HCT116 (cell line): ENCODE measurements at regions not wholly inside any gene's neighbourhood (a gene's known extent, or its start where the extent isn't known, plus 50 kb on each side); places are given as distances from the start of the nearest gene placed in this dataset.

ENCODE experiments used
- EZH2 ChIP-seq: fragments of 200-600 bp; sonication (generic); IDR thresholded peaks from 2 replicates; pipeline ENCODE4 v1.6.1; 2017; ENCODE audit warnings: antibody characterized with exemption, mixed run types
- EZH2phosphoT487 ChIP-seq: fragments of 200-600 bp; IDR thresholded peaks from 2 replicates; pipeline ENCODE4 v1.6.1; 2018; ENCODE audit warnings: antibody characterized with exemption, borderline replicate concordance
- JUND ChIP-seq: IDR thresholded peaks from 2 replicates; pipeline ENCODE4 v1.6.1; 2012
- POLR2A ChIP-seq: IDR thresholded peaks from 2 replicates; pipeline ENCODE4 v1.7.0; 2011; ENCODE audit warnings: borderline replicate concordance; ENCODE audit not compliant: insufficient read depth, insufficient read length; ENCODE audit errors: extremely low read depth
- RAD21 ChIP-seq: IDR thresholded peaks from 2 replicates; pipeline ENCODE4 v1.6.1; 2012; ENCODE audit warnings: low read depth, mild to moderate bottlenecking
- SIN3A ChIP-seq: IDR thresholded peaks from 2 replicates; pipeline ENCODE4 v1.6.1; 2012; ENCODE audit warnings: low read depth
- YY1 ChIP-seq: IDR thresholded peaks from 2 replicates; pipeline ENCODE4 v1.6.1; 2011; ENCODE audit warnings: low read length, low read depth, moderate library complexity, mild to moderate bottlenecking; ENCODE audit not compliant: insufficient replicate concordance; ENCODE audit errors: extremely low read depth
- TF ChIP-seq, protein P1 (sequence below), 3 experiments: fragments of 200-600 bp in 1 of 3; sonication (generic) in 1 of 3; IDR thresholded peaks in 2 of 3; conservative IDR thresholded peaks in 1 of 3; 2 replicates each; pipeline ENCODE4 v1.5.1; 2012 to 2017; ENCODE audit warnings: low read depth in 2 of 3, low read length in 2 of 3, antibody characterized with exemption in 1 of 3, borderline replicate concordance in 1 of 3, control low read depth in 1 of 3, mild to moderate bottlenecking in 1 of 3, mixed read lengths in 1 of 3, mixed run types in 1 of 3, moderate library complexity in 1 of 3; ENCODE audit not compliant: insufficient read depth in 1 of 3
- TF ChIP-seq, protein P2 (sequence below): IDR thresholded peaks from 2 replicates; pipeline ENCODE4 v1.6.1; 2012
- TF ChIP-seq, protein P3 (sequence below): IDR thresholded peaks from 2 replicates; pipeline ENCODE4 v1.6.1; 2012; ENCODE audit warnings: low read depth

- no peak for TF ChIP-seq POLR2A
- TF ChIP-seq SIN3A = no peak
- no peak for TF ChIP-seq YY1
- no peak for TF ChIP-seq EZH2
- TF ChIP-seq, protein P1, sequence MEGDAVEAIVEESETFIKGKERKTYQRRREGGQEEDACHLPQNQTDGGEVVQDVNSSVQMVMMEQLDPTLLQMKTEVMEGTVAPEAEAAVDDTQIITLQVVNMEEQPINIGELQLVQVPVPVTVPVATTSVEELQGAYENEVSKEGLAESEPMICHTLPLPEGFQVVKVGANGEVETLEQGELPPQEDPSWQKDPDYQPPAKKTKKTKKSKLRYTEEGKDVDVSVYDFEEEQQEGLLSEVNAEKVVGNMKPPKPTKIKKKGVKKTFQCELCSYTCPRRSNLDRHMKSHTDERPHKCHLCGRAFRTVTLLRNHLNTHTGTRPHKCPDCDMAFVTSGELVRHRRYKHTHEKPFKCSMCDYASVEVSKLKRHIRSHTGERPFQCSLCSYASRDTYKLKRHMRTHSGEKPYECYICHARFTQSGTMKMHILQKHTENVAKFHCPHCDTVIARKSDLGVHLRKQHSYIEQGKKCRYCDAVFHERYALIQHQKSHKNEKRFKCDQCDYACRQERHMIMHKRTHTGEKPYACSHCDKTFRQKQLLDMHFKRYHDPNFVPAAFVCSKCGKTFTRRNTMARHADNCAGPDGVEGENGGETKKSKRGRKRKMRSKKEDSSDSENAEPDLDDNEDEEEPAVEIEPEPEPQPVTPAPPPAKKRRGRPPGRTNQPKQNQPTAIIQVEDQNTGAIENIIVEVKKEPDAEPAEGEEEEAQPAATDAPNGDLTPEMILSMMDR (IDR thresholded peaks at IDR 0.05 in 2 of 3, conservative IDR thresholded peaks at IDR 0.05 in 1 of 3; ENCODE audit: borderline replicate concordance in 1 of 3, insufficient read depth in 1 of 3, low read depth in 2 of 3, low read length in 2 of 3) = no peak
- no peak for TF ChIP-seq JUND
- TF ChIP-seq EZH2phosphoT487 = no peak
- TF ChIP-seq, protein P2, sequence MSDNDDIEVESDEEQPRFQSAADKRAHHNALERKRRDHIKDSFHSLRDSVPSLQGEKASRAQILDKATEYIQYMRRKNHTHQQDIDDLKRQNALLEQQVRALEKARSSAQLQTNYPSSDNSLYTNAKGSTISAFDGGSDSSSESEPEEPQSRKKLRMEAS = no peak
- TF ChIP-seq, protein P3, sequence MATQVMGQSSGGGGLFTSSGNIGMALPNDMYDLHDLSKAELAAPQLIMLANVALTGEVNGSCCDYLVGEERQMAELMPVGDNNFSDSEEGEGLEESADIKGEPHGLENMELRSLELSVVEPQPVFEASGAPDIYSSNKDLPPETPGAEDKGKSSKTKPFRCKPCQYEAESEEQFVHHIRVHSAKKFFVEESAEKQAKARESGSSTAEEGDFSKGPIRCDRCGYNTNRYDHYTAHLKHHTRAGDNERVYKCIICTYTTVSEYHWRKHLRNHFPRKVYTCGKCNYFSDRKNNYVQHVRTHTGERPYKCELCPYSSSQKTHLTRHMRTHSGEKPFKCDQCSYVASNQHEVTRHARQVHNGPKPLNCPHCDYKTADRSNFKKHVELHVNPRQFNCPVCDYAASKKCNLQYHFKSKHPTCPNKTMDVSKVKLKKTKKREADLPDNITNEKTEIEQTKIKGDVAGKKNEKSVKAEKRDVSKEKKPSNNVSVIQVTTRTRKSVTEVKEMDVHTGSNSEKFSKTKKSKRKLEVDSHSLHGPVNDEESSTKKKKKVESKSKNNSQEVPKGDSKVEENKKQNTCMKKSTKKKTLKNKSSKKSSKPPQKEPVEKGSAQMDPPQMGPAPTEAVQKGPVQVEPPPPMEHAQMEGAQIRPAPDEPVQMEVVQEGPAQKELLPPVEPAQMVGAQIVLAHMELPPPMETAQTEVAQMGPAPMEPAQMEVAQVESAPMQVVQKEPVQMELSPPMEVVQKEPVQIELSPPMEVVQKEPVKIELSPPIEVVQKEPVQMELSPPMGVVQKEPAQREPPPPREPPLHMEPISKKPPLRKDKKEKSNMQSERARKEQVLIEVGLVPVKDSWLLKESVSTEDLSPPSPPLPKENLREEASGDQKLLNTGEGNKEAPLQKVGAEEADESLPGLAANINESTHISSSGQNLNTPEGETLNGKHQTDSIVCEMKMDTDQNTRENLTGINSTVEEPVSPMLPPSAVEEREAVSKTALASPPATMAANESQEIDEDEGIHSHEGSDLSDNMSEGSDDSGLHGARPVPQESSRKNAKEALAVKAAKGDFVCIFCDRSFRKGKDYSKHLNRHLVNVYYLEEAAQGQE = no peak
- TF ChIP-seq RAD21 = no peak
Measured at GRCh38 chr4:144801731-144802130, 155.8 kb downstream of the HHIP start.
